K562 (cell line): ENCODE measurements at regions not wholly inside any gene's neighbourhood (a gene's known extent, or its start where the extent isn't known, plus 50 kb on each side); places are given as distances from the start of the nearest gene placed in this dataset.
A peak's percentile ranks its signal among the peaks of the same experiment; 100 is the strongest.

Experiments
- ATAC-seq: fragments of 200-7000 bp; cut with Tn5 transposase; 3 replicates; pipeline ENCODE4 v1.9.1; 2020; ENCODE audit warnings: moderate library complexity
- BruUV-seq: library from RNA; stranded (reverse); fragments of 400-500 nt; replicated peaks from 2 replicates; lab custom pipeline; 2021; lab: Mats Ljungman, UMichigan
- CTCF ChIA-PET: fragments of 300-600 bp; formaldehyde crosslinking; extraction: SDS; loops from one replicate; lab custom pipeline; 2021; ENCODE audit warnings: low intra/inter-chr PET ratio; lab: Yijun Ruan, JAX
- POLR2A ChIA-PET: fragments of 300-600, 350-650 bp; sonication (Branson Sonifier 250); formaldehyde crosslinking; extraction: SDS; loops from one replicate; lab custom pipeline; 2021; ENCODE audit warnings: antibody characterized with exemption, inconsistent platforms; lab: Yijun Ruan, JAX
- DNase-seq, 4 experiments: peaks; one replicate each; pipeline versions ENCODE4 v3.0.0 to v3.0.0-alpha.2; 2011 to 2018; ENCODE audit warnings: low spot score in 3 of 4, mixed read lengths in 3 of 4; ENCODE audit errors: extremely low read depth in 1 of 4
- FAIRE-seq: peaks from 2 replicates; lab custom pipeline; 2011; peaks lifted over from hg19 to GRCh38; lab: Jason Lieb, UNC
- H2AFZ ChIP-seq: 2 replicates; pipeline ENCODE4 v1.6.0; 2011; ENCODE audit warnings: low read depth, low read length, control low read depth, inconsistent platforms
- H3K27ac ChIP-seq: fragments of 200-600 bp; 3 replicates; pipeline ENCODE4 v1.8.0; 2011; ENCODE audit warnings: low read depth, mild to moderate bottlenecking, control low read depth, inconsistent platforms, low read length, moderate library complexity, mixed read lengths; ENCODE audit errors: extremely low read depth
- H3K27me3 ChIP-seq, 2 experiments: fragments of 300-600 bp in 1 of 2; 2 replicates in 1 of 2; 3 replicates in 1 of 2; pipeline versions ENCODE4 v1.6.0 to v1.8.0; 2011; ENCODE audit warnings: inconsistent platforms in 2 of 2, low read length in 2 of 2, mild to moderate bottlenecking in 1 of 2, mixed read lengths in 1 of 2, moderate library complexity in 1 of 2; ENCODE audit not compliant: control insufficient read depth in 2 of 2, insufficient read depth in 2 of 2
- H3K36me3 ChIP-seq: fragments of 300-600 bp; 3 replicates; pipeline ENCODE4 v1.8.0; 2011; ENCODE audit warnings: mild to moderate bottlenecking, low read length, inconsistent platforms; ENCODE audit not compliant: control insufficient read depth, insufficient read depth
- H3K4me1 ChIP-seq, 2 experiments: fragments of 200-600 bp in 1 of 2; replicated peaks in 1 of 2; 2 replicates in 1 of 2; 3 replicates in 1 of 2; pipeline versions ENCODE4 v1.5.1 to v1.8.0; 2011; ENCODE audit warnings: inconsistent platforms in 2 of 2, low read length in 2 of 2, mild to moderate bottlenecking in 1 of 2, mixed read lengths in 1 of 2, moderate library complexity in 1 of 2; ENCODE audit not compliant: control insufficient read depth in 2 of 2, insufficient read depth in 2 of 2
- H3K4me2 ChIP-seq: 2 replicates; pipeline ENCODE4 v1.6.1; 2011; ENCODE audit warnings: low read length, control low read depth, inconsistent platforms, mixed read lengths; ENCODE audit not compliant: insufficient read depth
- H3K4me3 ChIP-seq: fragments of 200-600 bp; sonication (generic), shearing (Covaris generic); 2 replicates; pipeline ENCODE4 v1.5.1; 2016; ENCODE audit warnings: control low read depth, inconsistent platforms
- H3K79me2 ChIP-seq: fragments of 200-600 bp; 3 replicates; pipeline ENCODE4 v1.8.0; 2011; ENCODE audit warnings: low read length, inconsistent platforms; ENCODE audit not compliant: control insufficient read depth, insufficient read depth
- H3K9ac ChIP-seq, 2 experiments: 2 replicates each; pipeline versions ENCODE4 v1.6.0 to v1.6.1; 2011; ENCODE audit warnings: low read depth in 2 of 2, low read length in 2 of 2, control low read depth in 1 of 2, inconsistent platforms in 1 of 2, mild to moderate bottlenecking in 1 of 2, mixed read lengths in 1 of 2; ENCODE audit not compliant: insufficient read depth in 1 of 2
- H3K9me1 ChIP-seq: one replicate; pipeline ENCODE4 v1.6.0; 2011; ENCODE audit warnings: inconsistent platforms, mild to moderate bottlenecking, low read length, moderate library complexity; ENCODE audit not compliant: control insufficient read depth, insufficient read depth
- H3K9me3 ChIP-seq: replicated peaks from 2 replicates; pipeline ENCODE4 v1.5.1; 2011; ENCODE audit warnings: low read depth, low read length, inconsistent platforms; ENCODE audit not compliant: control insufficient read depth, insufficient read depth
- H4K20me1 ChIP-seq: replicated peaks from 2 replicates; pipeline ENCODE4 v1.6.1; 2011; ENCODE audit warnings: low read length, inconsistent platforms, mixed read lengths; ENCODE audit not compliant: control insufficient read depth, insufficient read depth
- ASH1L ChIP-seq: fragments of 450-650 bp; IDR thresholded peaks from 2 replicates; pipeline ENCODE4 v1.6.1; 2018; ENCODE audit warnings: borderline replicate concordance, mild to moderate bottlenecking, low read depth; ENCODE audit not compliant: partially characterized antibody
- ATF3 ChIP-seq, 2 experiments: fragments of 450-650 bp in 1 of 2; sonication (generic) in 1 of 2; formaldehyde crosslinking in 1 of 2; IDR thresholded peaks in 1 of 2; conservative IDR thresholded peaks in 1 of 2; 2 replicates each; pipeline versions ENCODE4 v1.6.1 to v1.8.1; 2016 to 2023; ENCODE audit warnings: mild to moderate bottlenecking in 2 of 2, moderate library complexity in 2 of 2, inconsistent platforms in 1 of 2, missing genetic modification reagents in 1 of 2
- CBX8 ChIP-seq: fragments of 200-600 bp; sonication (generic); IDR thresholded peaks from 2 replicates; pipeline ENCODE4 v1.6.1; 2012; ENCODE audit warnings: borderline replicate concordance, mixed run types, low read depth, mild to moderate bottlenecking, moderate library complexity, mixed read lengths, low read length, control low read depth, inconsistent platforms; ENCODE audit not compliant: poor library complexity, severe bottlenecking; ENCODE audit errors: extremely low read depth
- CHD1 ChIP-seq: fragments of 200-600 bp; sonication (generic); IDR thresholded peaks from one replicate; pipeline ENCODE4 v1.6.1; 2012; ENCODE audit warnings: mild to moderate bottlenecking, moderate library complexity, low read length, inconsistent platforms
- HDGF ChIP-seq: fragments of 450-650 bp; IDR thresholded peaks from 2 replicates; pipeline ENCODE4 v1.6.1; 2016
- HMG20A ChIP-seq: fragments of 450-650 bp; formaldehyde crosslinking; conservative IDR thresholded peaks from 2 replicates; pipeline ENCODE4 v1.4.0; 2020; ENCODE audit warnings: mild to moderate bottlenecking, mixed read lengths
- LCOR ChIP-seq: sonication (generic); formaldehyde crosslinking; IDR thresholded peaks from 2 replicates; pipeline ENCODE4 v1.8.0; 2022; ENCODE audit warnings: mild to moderate bottlenecking, missing genetic modification reagents
- MECOM ChIP-seq: fragments of 250-450 bp; sonication (Bioruptor Pico); IDR thresholded peaks from 2 replicates; pipeline ENCODE4 v1.8.0; 2022; ENCODE audit warnings: inconsistent platforms
- NELFE ChIP-seq: IDR thresholded peaks from 2 replicates; pipeline ENCODE4 v1.6.1; 2011; ENCODE audit warnings: mild to moderate bottlenecking; ENCODE audit not compliant: insufficient read depth, insufficient read length
- POLR2A ChIP-seq: fragments of 450-650 bp; conservative IDR thresholded peaks from 2 replicates; pipeline ENCODE4 v1.6.1; 2016
- SIX5 ChIP-seq, 2 experiments: IDR thresholded peaks; 2 replicates each; pipeline ENCODE4 v1.6.1; 2011; ENCODE audit warnings: low read length in 2 of 2, borderline replicate concordance in 1 of 2, low read depth in 1 of 2, mild to moderate bottlenecking in 1 of 2, moderate library complexity in 1 of 2; ENCODE audit not compliant: insufficient read depth in 1 of 2
- SRSF1 ChIP-seq: fragments of 200-400 bp; formaldehyde crosslinking; IDR thresholded peaks from 2 replicates; pipeline ENCODE4 v1.6.1; 2017; ENCODE audit warnings: mild to moderate bottlenecking, low read depth, low read length, moderate library complexity
- ZFP1 ChIP-seq: fragments of 450-650 bp; formaldehyde crosslinking; IDR thresholded peaks from 2 replicates; pipeline ENCODE4 v1.4.0; 2020; ENCODE audit warnings: mild to moderate bottlenecking, mixed read lengths
- ZNF347 ChIP-seq: fragments of 450-650 bp; formaldehyde crosslinking; IDR thresholded peaks from 2 replicates; pipeline ENCODE4 v1.4.0; 2020; ENCODE audit warnings: low read depth, mild to moderate bottlenecking, moderate library complexity
- ZNF507 ChIP-seq: conservative IDR thresholded peaks from 2 replicates; pipeline ENCODE4 v1.6.1; 2017; ENCODE audit warnings: missing genetic modification characterization, missing compliant biosample characterization
- ZNF707 ChIP-seq: fragments of 250-450 bp; sonication (Bioruptor Pico); conservative IDR thresholded peaks from 2 replicates; pipeline ENCODE4 v1.8.0; 2022; ENCODE audit warnings: inconsistent platforms, mild to moderate bottlenecking, moderate library complexity
- ZSCAN32 ChIP-seq: fragments of 450-650 bp; formaldehyde crosslinking; IDR thresholded peaks from 2 replicates; pipeline ENCODE4 v1.4.0; 2020; ENCODE audit warnings: mild to moderate bottlenecking, moderate library complexity
- WGBS: fragments of 100-300 bp; shearing (Covaris generic); methylation state at CpG from one replicate; pipeline ENCODE4 v1.1.6; 2016; ENCODE audit warnings: low coverage, mixed read lengths; ENCODE audit not compliant: insufficient coverage; ENCODE audit errors: missing lambda C conversion rate; 5-methylcytosine and 5-hydroxymethylcytosine counted together
- in situ Hi-C: fragments of 300-500 bp; cut with MboI; formaldehyde crosslinking; loops from 4 replicates; pipeline ENCODE4 v1.15.0; 2018; ENCODE audit warnings: inconsistent platforms, mixed read lengths
- intact Hi-C: fragments of 100-400 bp; cut with micrococcal nuclease; formaldehyde crosslinking; loops from 2 replicates; pipeline ENCODE4 v1.14.2; 2022

GRCh38 chr11:90704510-90704909 lies 481.7 kb upstream of the CHORDC1 start (continued):
- 0 out of 2 replicates have a peak, but pooled peaks have one; percentile 9 for TF ChIP-seq ATF3 (IDR thresholded peaks at IDR 0.05)
- TF ChIP-seq ATF3 (CRISPR knock-in tag; conservative IDR thresholded peaks at IDR 0.05) = no peak

- POLR2A ChIA-PET = no interaction called here
- 5% methylated on average over 2 of the region's 2 CpGs for WGBS
Measured at GRCh38 chr11:90701716-90702115, 478.9 kb upstream of the CHORDC1 start.

More at GRCh38 chr11:90701716-90702115, 478.9 kb upstream of the CHORDC1 start:
- H3K27ac ChIP-seq = no peak overlapping the region
- no peak overlapping the region for H3K9ac ChIP-seq
- no TSS peak for BruUV-seq
- intact Hi-C loops (no loop called here), in situ Hi-C loops (no loop called here)
- no peak overlapping the region for H3K4me2 ChIP-seq
- H3K27me3 ChIP-seq = no peaks in the 10 kb centered on the region
- no peaks in the 10 kb centered on the region for H3K79me2 ChIP-seq
- no peaks in the 10 kb centered on the region for H3K9me1 ChIP-seq
- DNase-seq (no peak), ATAC-seq (no peak), FAIRE-seq (no peak)
- TF ChIP-seq MECOM (CRISPR knock-in tag) = no peak
- no peak for TF ChIP-seq ASH1L
- no peak for TF ChIP-seq ZNF347 (CRISPR knock-in tag)
- TF ChIP-seq HDGF = no peak
- no peak for TF ChIP-seq LCOR
- no peak for TF ChIP-seq POLR2A
- no peak for TF ChIP-seq NELFE
- TF ChIP-seq SIX5 (IDR thresholded peaks at IDR 0.05; ENCODE audit: borderline replicate concordance in 1 of 2, insufficient read depth in 1 of 2, low read depth in 1 of 2, low read length in 2 of 2) = no peak
- no peak for TF ChIP-seq ZNF707 (CRISPR knock-in tag)
- TF ChIP-seq CBX8 = no peak
- TF ChIP-seq ZFP1 (CRISPR knock-in tag) = no peak
- TF ChIP-seq CHD1 = no peak
- no peak for TF ChIP-seq ZNF507 (tag)
- TF ChIP-seq ZSCAN32 (CRISPR knock-in tag) = no peak
- no peak for TF ChIP-seq HMG20A (CRISPR knock-in tag)
- no peak for TF ChIP-seq SRSF1
- H3K4me1 ChIP-seq = no peaks in the 10 kb centered on the region
- H4K20me1 ChIP-seq = no peaks in the 10 kb centered on the region
- H3K4me3 ChIP-seq = no peak overlapping the region
- H3K36me3 ChIP-seq = no peaks in the 10 kb centered on the region
- no peaks in the 10 kb centered on the region for H3K9me3 ChIP-seq
- CTCF ChIA-PET = no interaction called here
- no peak overlapping the region for H2AFZ ChIP-seq
